MM.1S (cell line): ENCODE measurements at regions not wholly inside any gene's neighbourhood (a gene's known extent, or its start where the extent isn't known, plus 50 kb on each side); places are given as distances from the start of the nearest gene placed in this dataset.

ENCODE experiments used
- DNase-seq: peaks from one replicate; pipeline ENCODE4 v3.0.0-alpha.2; 2015
- H2AFZ ChIP-seq: fragments of 300-600 bp; sonication (generic); 2 replicates; pipeline ENCODE4 v1.6.0; 2016; ENCODE audit warnings: antibody characterized with exemption, low read length
- H3F3A ChIP-seq: fragments of 300-600 bp; sonication (generic); 2 replicates; pipeline ENCODE4 v1.6.1; 2016; ENCODE audit warnings: mild to moderate bottlenecking, antibody characterized with exemption, low read length, moderate library complexity, mixed read lengths; ENCODE audit not compliant: insufficient read depth
- H3K27ac ChIP-seq: fragments of 300-600 bp; sonication (generic); 2 replicates; pipeline ENCODE4 v1.5.1; 2016; ENCODE audit warnings: mild to moderate bottlenecking, low read length
- H3K27me3 ChIP-seq: fragments of 300-600 bp; sonication (generic); replicated peaks from 2 replicates; pipeline ENCODE4 v1.6.0; 2016; ENCODE audit warnings: low read length; ENCODE audit not compliant: insufficient read depth
- H3K36me3 ChIP-seq: fragments of 300-600 bp; sonication (generic); replicated peaks from 2 replicates; pipeline ENCODE4 v1.6.1; 2016; ENCODE audit warnings: mild to moderate bottlenecking, low read length, mixed read lengths; ENCODE audit not compliant: insufficient read depth
- H3K4me1 ChIP-seq: fragments of 300-600 bp; sonication (generic); 2 replicates; pipeline ENCODE4 v1.6.1; 2016; ENCODE audit warnings: low read length, mixed read lengths
- H3K4me2 ChIP-seq: fragments of 300-600 bp; sonication (generic); 2 replicates; pipeline ENCODE4 v1.6.0; 2016; ENCODE audit warnings: low read depth, low read length
- H3K4me3 ChIP-seq: fragments of 300-600 bp; sonication (generic); 2 replicates; pipeline ENCODE4 v1.5.1; 2016; ENCODE audit warnings: low read length, mixed read lengths
- H3K79me2 ChIP-seq: fragments of 300-600 bp; sonication (generic); 2 replicates; pipeline ENCODE4 v1.6.1; 2016; ENCODE audit warnings: mixed run types, low read length, mixed read lengths
- H3K9ac ChIP-seq: fragments of 300-600 bp; sonication (generic); 2 replicates; pipeline ENCODE4 v1.6.1; 2016; ENCODE audit warnings: low read length, mixed read lengths
- H3K9me2 ChIP-seq: fragments of 300-600 bp; sonication (generic); replicated peaks from 2 replicates; pipeline ENCODE4 v1.6.1; 2016; ENCODE audit warnings: mild to moderate bottlenecking, low read length, mixed read lengths; ENCODE audit not compliant: insufficient read depth
- H3K9me3 ChIP-seq: fragments of 300-600 bp; sonication (generic); replicated peaks from 2 replicates; pipeline ENCODE4 v1.6.1; 2016; ENCODE audit warnings: mild to moderate bottlenecking, low read length, mixed read lengths; ENCODE audit not compliant: insufficient read depth
- H4K20me1 ChIP-seq: fragments of 300-600 bp; sonication (generic); 2 replicates; pipeline ENCODE4 v1.6.1; 2016; ENCODE audit warnings: mild to moderate bottlenecking, low read length, moderate library complexity, mixed read lengths; ENCODE audit not compliant: insufficient read depth
- CTCF ChIP-seq: fragments of 300-600 bp; sonication (generic); IDR thresholded peaks from 2 replicates; pipeline ENCODE4 v1.5.1; 2016; ENCODE audit warnings: antibody characterized with exemption, low read length, mixed read lengths
- EZH2 ChIP-seq: fragments of 300-600 bp; sonication (generic); optimal IDR thresholded peaks from 2 replicates; pipeline ENCODE3; 2017; ENCODE audit warnings: low read depth, mild to moderate bottlenecking, antibody characterized with exemption, low read length, mixed read lengths
- EZH2phosphoT487 ChIP-seq: fragments of 300-600 bp; sonication (generic); IDR thresholded peaks from 2 replicates; pipeline ENCODE4 v1.6.1; 2018; ENCODE audit warnings: antibody characterized with exemption, low read length

GRCh38 chr14:76941946-76942805 lies 86.3 kb downstream of the IRF2BPL start:
- no peaks in the 10 kb centered on the region for H3K27me3 ChIP-seq
- no peaks in the 10 kb centered on the region for H3K9me3 ChIP-seq
- H4K20me1 ChIP-seq = no peaks in the 10 kb centered on the region
- H2AFZ ChIP-seq = no peak overlapping the region
- peaks cover 5% of the 10 kb centered on the region for H3K4me1 ChIP-seq
- H3K4me3 ChIP-seq = no peak overlapping the region
- H3K4me2 ChIP-seq = no peak overlapping the region
- TF ChIP-seq CTCF = no peak
- no peak for TF ChIP-seq EZH2
- no peak for TF ChIP-seq EZH2phosphoT487
- H3K9me2 ChIP-seq = no peaks in the 10 kb centered on the region
- H3K36me3 ChIP-seq = no peaks in the 10 kb centered on the region
- no peaks in the 10 kb centered on the region for H3K79me2 ChIP-seq
- no peaks in the 10 kb centered on the region for H3F3A ChIP-seq
- H3K27ac ChIP-seq = no peak overlapping the region
- H3K9ac ChIP-seq = no peak overlapping the region
- DNase-seq = no peak

GRCh38 chr14:76941544-76941943 lies 87.0 kb downstream of the IRF2BPL start:
- Histone ChIP-seq H3K27ac (no peak overlapping the region), H3K4me3 (no peak overlapping the region), H3K27me3 (no peaks in the 10 kb centered on the region), H2AFZ (no peak overlapping the region), H3K79me2 (no peaks in the 10 kb centered on the region), H3F3A (no peaks in the 10 kb centered on the region), H3K4me1 (0 out of 2 replicates have a peak, but pooled peaks cover under 1% of the 10 kb centered on the region), H3K9me3 (no peaks in the 10 kb centered on the region), H3K9me2 (no peaks in the 10 kb centered on the region), H3K4me2 (no peak overlapping the region), H3K36me3 (no peaks in the 10 kb centered on the region), H3K9ac (no peak overlapping the region), H4K20me1 (no peaks in the 10 kb centered on the region)
- TF ChIP-seq CTCF (no peak), EZH2 (no peak), EZH2phosphoT487 (no peak)
- no peak for DNase-seq

GRCh38 chr14:76940021-76940760 lies 88.3 kb downstream of the IRF2BPL start:
- Histone ChIP-seq H3K27me3 (no peaks in the 10 kb centered on the region), H4K20me1 (no peaks in the 10 kb centered on the region), H3K4me3 (no peak overlapping the region), H2AFZ (no peak overlapping the region), H3K79me2 (no peaks in the 10 kb centered on the region), H3F3A (no peaks in the 10 kb centered on the region), H3K36me3 (no peaks in the 10 kb centered on the region), H3K9me3 (no peaks in the 10 kb centered on the region), H3K4me2 (no peak overlapping the region), H3K4me1 (no peaks in the 10 kb centered on the region), H3K27ac (no peak overlapping the region), H3K9me2 (no peaks in the 10 kb centered on the region), H3K9ac (no peak overlapping the region)
- no peak for DNase-seq
- TF ChIP-seq CTCF (no peak), EZH2phosphoT487 (no peak), EZH2 (no peak)
